ENCODE measurements at regions not wholly inside any gene's neighbourhood (a gene's known extent, or its start where the extent isn't known, plus 50 kb on each side); places are given as distances from the start of the nearest gene placed in this dataset.

DNA sequence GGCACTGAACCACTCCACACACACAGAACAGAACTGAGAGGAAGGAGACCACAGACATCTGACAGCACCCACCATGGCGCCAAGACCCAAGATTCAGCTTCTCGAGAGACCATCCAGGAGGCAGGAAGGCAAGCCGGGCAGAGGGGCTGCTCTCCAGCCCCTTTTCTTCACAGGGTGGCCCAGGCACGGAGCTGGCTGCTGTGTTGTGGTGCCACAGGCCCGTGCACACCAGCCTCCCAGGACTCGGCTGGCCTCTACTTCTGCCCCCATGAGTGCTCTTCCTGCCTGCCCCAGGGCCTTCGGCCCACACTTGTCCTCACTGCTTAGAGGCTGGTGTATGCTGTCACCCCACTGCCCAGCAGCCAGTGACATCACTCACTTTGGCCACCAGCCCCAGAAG lies 547.6 kb upstream of the RAB6C start:
- Histone ChIP-seq H3K36me3 (ENCODE audit: control insufficient read depth, insufficient read depth, low read length) (no peaks in the 10 kb centered on the region), H3K27ac (ENCODE audit: insufficient read depth, low read depth, low read length, poor library complexity, severe bottlenecking) (no peak overlapping the region), H3K4me1 (ENCODE audit: control insufficient read depth, insufficient read depth, low read length) (no peaks in the 10 kb centered on the region), H3K9me3 (ENCODE audit: control insufficient read depth, low read length) (no peaks in the 10 kb centered on the region), H3K27me3 (ENCODE audit: control insufficient read depth, insufficient read depth, low read length, poor library complexity, severe bottlenecking) (no peaks in the 10 kb centered on the region), H3K4me3 (ENCODE audit: insufficient read depth, low read depth, low read length) (no peak overlapping the region)
- WGBS, 2 experiments, result 90 to 94% methylated on average over 7 of the region's 7 CpGs

GRCh38 chr2:129436809-129437208 lies 542.7 kb upstream of the RAB6C start:
- no peaks in the 10 kb centered on the region for H3K27me3 ChIP-seq (ENCODE audit: control insufficient read depth, insufficient read depth, low read length, poor library complexity, severe bottlenecking)
- H3K4me1 ChIP-seq (ENCODE audit: control insufficient read depth, insufficient read depth, low read length), result no peaks in the 10 kb centered on the region
- H3K27ac ChIP-seq (ENCODE audit: insufficient read depth, low read depth, low read length, poor library complexity, severe bottlenecking), result no peak overlapping the region
- no peaks in the 10 kb centered on the region for H3K36me3 ChIP-seq (ENCODE audit: control insufficient read depth, insufficient read depth, low read length)
- WGBS, 2 experiments, result 93 to 95% methylated on average over 5 of the region's 5 CpGs
- H3K4me3 ChIP-seq (ENCODE audit: insufficient read depth, low read depth, low read length), result no peak overlapping the region
- no peaks in the 10 kb centered on the region for H3K9me3 ChIP-seq (ENCODE audit: control insufficient read depth, low read length)

DNA sequence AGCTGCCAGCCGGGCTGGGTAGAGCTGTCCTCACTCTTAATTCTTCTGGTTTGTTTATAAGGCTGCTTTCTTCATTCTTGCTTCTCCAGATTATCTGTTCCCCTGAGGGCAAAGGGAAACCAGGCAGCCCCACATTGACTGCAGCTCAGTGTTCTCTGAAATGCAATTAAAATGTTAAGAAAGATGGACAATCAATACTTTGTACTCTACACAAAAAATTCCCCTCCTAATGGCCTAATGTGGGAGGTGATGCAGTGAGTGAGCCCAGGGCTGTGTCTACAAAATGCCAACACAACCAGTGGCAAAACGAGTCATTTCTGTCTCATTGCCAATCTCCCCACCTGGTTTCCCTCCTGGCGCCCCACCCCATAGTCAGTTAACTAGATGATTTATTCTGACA lies 541.7 kb upstream of the RAB6C start:
- Histone ChIP-seq H3K9me3 (ENCODE audit: control insufficient read depth, low read length) (no peaks in the 10 kb centered on the region), H3K4me3 (ENCODE audit: insufficient read depth, low read depth, low read length) (no peak overlapping the region), H3K27ac (ENCODE audit: insufficient read depth, low read depth, low read length, poor library complexity, severe bottlenecking) (no peak overlapping the region), H3K27me3 (ENCODE audit: control insufficient read depth, insufficient read depth, low read length, poor library complexity, severe bottlenecking) (no peaks in the 10 kb centered on the region), H3K4me1 (ENCODE audit: control insufficient read depth, insufficient read depth, low read length) (no peaks in the 10 kb centered on the region), H3K36me3 (ENCODE audit: control insufficient read depth, insufficient read depth, low read length) (no peaks in the 10 kb centered on the region)
- WGBS, 2 experiments, result 85 to 91% methylated on average over 3 of the region's 3 CpGs

DNA sequence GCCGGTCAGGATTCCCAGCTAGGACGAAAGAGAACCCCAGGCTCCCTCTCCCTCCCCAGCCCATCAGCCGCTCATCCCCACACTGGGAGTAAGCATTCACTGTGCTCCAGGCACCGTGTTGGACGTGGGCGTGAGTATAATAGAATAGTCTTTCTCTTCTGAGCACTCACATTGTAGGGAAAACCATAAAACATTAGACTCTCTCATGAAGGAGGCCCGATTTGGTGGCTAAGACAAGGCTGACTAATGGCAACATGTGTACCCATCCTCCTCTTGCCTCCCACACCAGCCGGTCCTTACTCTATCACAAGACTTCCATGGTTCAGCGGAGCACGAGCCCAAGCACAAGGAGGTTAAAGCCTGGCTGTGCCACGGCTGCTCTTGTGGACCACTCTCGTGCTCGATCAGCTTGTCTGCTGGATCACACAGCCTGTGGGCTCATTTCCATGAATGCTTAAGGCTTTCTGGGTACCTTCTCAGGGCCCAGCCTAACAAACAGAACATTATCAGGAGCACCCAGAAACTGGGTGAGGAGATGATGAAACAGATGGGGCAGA lies 540.9 kb upstream of the RAB6C start:
- Histone ChIP-seq H3K27me3 (ENCODE audit: control insufficient read depth, insufficient read depth, low read length, poor library complexity, severe bottlenecking) (no peaks in the 10 kb centered on the region), H3K36me3 (ENCODE audit: control insufficient read depth, insufficient read depth, low read length) (no peaks in the 10 kb centered on the region), H3K4me3 (ENCODE audit: insufficient read depth, low read depth, low read length) (no peak overlapping the region), H3K4me1 (ENCODE audit: control insufficient read depth, insufficient read depth, low read length) (no peaks in the 10 kb centered on the region), H3K27ac (ENCODE audit: insufficient read depth, low read depth, low read length, poor library complexity, severe bottlenecking) (no peak overlapping the region), H3K9me3 (ENCODE audit: control insufficient read depth, low read length) (no peaks in the 10 kb centered on the region)
- WGBS, 2 experiments, result 95 to 96% methylated on average over 13 of the region's 13 CpGs

DNA sequence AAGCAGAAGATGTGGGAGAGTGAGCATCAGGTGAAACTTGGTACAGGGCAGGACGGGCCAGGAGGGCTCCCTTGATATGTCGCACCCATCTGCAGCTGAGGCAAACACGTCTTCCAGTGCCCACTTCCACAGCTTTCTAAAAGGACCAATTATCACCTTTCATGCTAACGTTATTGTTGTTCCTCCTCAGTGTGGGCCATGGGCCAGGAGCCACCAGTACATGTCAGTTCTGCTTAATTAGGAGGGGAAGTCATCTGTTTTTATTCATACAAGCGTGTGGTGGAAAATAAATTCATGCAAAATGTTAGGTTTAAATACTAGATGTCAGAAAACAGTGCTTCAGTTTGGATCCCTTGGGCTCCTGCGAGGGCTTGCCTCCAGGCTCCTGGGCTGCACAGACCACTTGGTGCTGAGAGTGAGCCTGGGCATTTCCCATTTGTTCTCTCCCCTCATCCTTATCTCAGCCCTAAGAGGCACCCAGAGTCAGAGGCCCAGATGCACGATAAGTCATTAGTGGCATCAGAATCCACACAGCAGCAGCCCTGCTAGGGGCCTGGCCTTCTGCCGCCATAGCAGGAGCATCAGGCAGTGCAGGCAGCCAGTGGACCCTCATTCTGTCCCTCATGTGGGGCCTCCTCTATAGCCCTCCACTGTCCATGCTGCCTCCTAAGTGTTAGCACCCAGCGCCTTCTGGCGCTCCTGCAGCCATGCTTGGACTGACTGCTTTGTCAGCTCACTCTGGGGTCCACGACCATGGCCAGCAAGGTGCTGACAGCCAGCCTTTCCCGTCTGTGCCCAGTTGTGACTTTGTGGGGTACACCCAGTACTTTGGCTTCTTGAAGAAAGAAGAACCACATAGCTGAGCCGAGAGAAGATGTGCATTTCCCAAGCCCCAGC lies 539.8 kb upstream of the RAB6C start:
- WGBS, 2 experiments, result 93 to 94% methylated on average over 13 of the region's 13 CpGs
- H3K36me3 ChIP-seq (ENCODE audit: control insufficient read depth, insufficient read depth, low read length), result no peaks in the 10 kb centered on the region

GRCh38 chr2:129441610-129442009 lies 537.9 kb upstream of the RAB6C start:
- H3K36me3 ChIP-seq (ENCODE audit: control insufficient read depth, insufficient read depth, low read length), result no peaks in the 10 kb centered on the region
- no peak overlapping the region for H3K4me3 ChIP-seq (ENCODE audit: insufficient read depth, low read depth, low read length)
- H3K9me3 ChIP-seq (ENCODE audit: control insufficient read depth, low read length), result no peaks in the 10 kb centered on the region

More for the DNA sequence above, 539.8 kb upstream of the RAB6C start:
- Histone ChIP-seq H3K9me3 (ENCODE audit: control insufficient read depth, low read length) (no peaks in the 10 kb centered on the region), H3K27me3 (ENCODE audit: control insufficient read depth, insufficient read depth, low read length, poor library complexity, severe bottlenecking) (no peaks in the 10 kb centered on the region), H3K4me1 (ENCODE audit: control insufficient read depth, insufficient read depth, low read length) (peaks cover 3% of the 10 kb centered on the region), H3K4me3 (ENCODE audit: insufficient read depth, low read depth, low read length) (no peak overlapping the region), H3K27ac (ENCODE audit: insufficient read depth, low read depth, low read length, poor library complexity, severe bottlenecking) (no peak overlapping the region)

DNA sequence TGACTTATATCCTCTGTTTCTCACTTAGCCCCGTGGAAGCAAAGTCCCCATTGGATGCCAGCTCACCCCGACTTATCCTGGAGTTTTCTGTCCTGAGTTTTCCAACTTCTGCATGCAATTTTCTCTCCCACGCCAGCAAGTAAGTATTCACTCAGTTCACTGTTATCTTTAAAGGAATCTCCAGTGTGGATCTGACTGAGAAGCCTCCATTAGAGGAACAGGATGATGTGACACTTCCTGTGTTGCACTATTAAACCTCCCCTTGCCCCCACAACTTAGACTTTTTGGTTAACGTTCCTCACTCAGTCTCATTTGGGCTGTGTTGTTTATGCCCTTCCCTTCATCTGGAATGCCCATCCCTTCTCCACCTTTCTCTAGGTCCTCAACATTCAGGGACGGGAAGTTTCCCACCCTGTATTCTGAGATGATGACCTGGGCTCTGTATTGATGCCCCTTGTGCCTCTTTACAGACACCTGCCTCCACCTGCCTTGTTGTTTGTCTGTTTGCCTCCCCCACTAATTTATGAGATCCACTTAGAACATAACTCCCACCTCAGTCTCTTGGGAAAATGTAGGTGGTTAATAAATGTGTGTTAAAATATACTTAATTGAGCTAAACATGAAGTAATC lies 536.1 kb upstream of the RAB6C start:
- Histone ChIP-seq H3K27ac (ENCODE audit: insufficient read depth, low read depth, low read length, poor library complexity, severe bottlenecking) (no peak overlapping the region), H3K4me3 (ENCODE audit: insufficient read depth, low read depth, low read length) (no peak overlapping the region), H3K36me3 (ENCODE audit: control insufficient read depth, insufficient read depth, low read length) (no peaks in the 10 kb centered on the region), H3K9me3 (ENCODE audit: control insufficient read depth, low read length) (no peaks in the 10 kb centered on the region), H3K27me3 (ENCODE audit: control insufficient read depth, insufficient read depth, low read length, poor library complexity, severe bottlenecking) (no peaks in the 10 kb centered on the region), H3K4me1 (ENCODE audit: control insufficient read depth, insufficient read depth, low read length) (peaks cover 4% of the 10 kb centered on the region)
- WGBS, 2 experiments, result 91 to 98% methylated on average over 5 of the region's 5 CpGs

More at GRCh38 chr2:129441610-129442009, 537.9 kb upstream of the RAB6C start:
- H3K27me3 ChIP-seq (ENCODE audit: control insufficient read depth, insufficient read depth, low read length, poor library complexity, severe bottlenecking), result no peaks in the 10 kb centered on the region
- no peak overlapping the region for H3K27ac ChIP-seq (ENCODE audit: insufficient read depth, low read depth, low read length, poor library complexity, severe bottlenecking)
- H3K4me1 ChIP-seq (ENCODE audit: control insufficient read depth, insufficient read depth, low read length), result peaks cover 4% of the 10 kb centered on the region

GRCh38 chr2:129443865-129444739 lies 535.4 kb upstream of the RAB6C start:
- H3K9me3 ChIP-seq (ENCODE audit: control insufficient read depth, low read length), result no peaks in the 10 kb centered on the region
- no peaks in the 10 kb centered on the region for H3K36me3 ChIP-seq (ENCODE audit: control insufficient read depth, insufficient read depth, low read length)
- no peak overlapping the region for H3K27ac ChIP-seq (ENCODE audit: insufficient read depth, low read depth, low read length, poor library complexity, severe bottlenecking)
- no peaks in the 10 kb centered on the region for H3K27me3 ChIP-seq (ENCODE audit: control insufficient read depth, insufficient read depth, low read length, poor library complexity, severe bottlenecking)
- WGBS, 2 experiments, result 76 to 79% methylated on average over 10 of the region's 10 CpGs
- peaks cover 4% of the 10 kb centered on the region for H3K4me1 ChIP-seq (ENCODE audit: control insufficient read depth, insufficient read depth, low read length)
- H3K4me3 ChIP-seq (ENCODE audit: insufficient read depth, low read depth, low read length), result no peak overlapping the region

GRCh38 chr2:129444751-129445150 lies 534.7 kb upstream of the RAB6C start:
- 88 to 92% methylated on average over 6 of the region's 6 CpGs for WGBS, 2 experiments
- Histone ChIP-seq H3K27ac (ENCODE audit: insufficient read depth, low read depth, low read length, poor library complexity, severe bottlenecking) (no peak overlapping the region), H3K36me3 (ENCODE audit: control insufficient read depth, insufficient read depth, low read length) (no peaks in the 10 kb centered on the region), H3K4me1 (ENCODE audit: control insufficient read depth, insufficient read depth, low read length) (peaks cover 4% of the 10 kb centered on the region), H3K4me3 (ENCODE audit: insufficient read depth, low read depth, low read length) (no peak overlapping the region), H3K9me3 (ENCODE audit: control insufficient read depth, low read length) (no peaks in the 10 kb centered on the region), H3K27me3 (ENCODE audit: control insufficient read depth, insufficient read depth, low read length, poor library complexity, severe bottlenecking) (no peaks in the 10 kb centered on the region)
